Activated CD4-positive, alpha-beta T cell treated with anti-CD3 and anti-CD28 coated beads for 4 hours (primary cell): ENCODE measurements at regions not wholly inside any gene's neighbourhood (a gene's known extent, or its start where the extent isn't known, plus 50 kb on each side); places are given as distances from the start of the nearest gene placed in this dataset.

Source experiments
- DNase-seq, 2 donors: peaks; one replicate each; pipeline ENCODE4 v3.0.0-alpha.2; 2020

GRCh38 chr10:83253011-83253671, 886.2 kb upstream of the GHITM start:
- no peak for DNase-seq

- no peak for DNase-seq
Observed at GRCh38 chr10:83254698-83255097, 884.6 kb upstream of the GHITM start.

- no peak for DNase-seq
Observed at GRCh38 chr10:83262434-83262833, 876.9 kb upstream of the GHITM start.

DNA sequence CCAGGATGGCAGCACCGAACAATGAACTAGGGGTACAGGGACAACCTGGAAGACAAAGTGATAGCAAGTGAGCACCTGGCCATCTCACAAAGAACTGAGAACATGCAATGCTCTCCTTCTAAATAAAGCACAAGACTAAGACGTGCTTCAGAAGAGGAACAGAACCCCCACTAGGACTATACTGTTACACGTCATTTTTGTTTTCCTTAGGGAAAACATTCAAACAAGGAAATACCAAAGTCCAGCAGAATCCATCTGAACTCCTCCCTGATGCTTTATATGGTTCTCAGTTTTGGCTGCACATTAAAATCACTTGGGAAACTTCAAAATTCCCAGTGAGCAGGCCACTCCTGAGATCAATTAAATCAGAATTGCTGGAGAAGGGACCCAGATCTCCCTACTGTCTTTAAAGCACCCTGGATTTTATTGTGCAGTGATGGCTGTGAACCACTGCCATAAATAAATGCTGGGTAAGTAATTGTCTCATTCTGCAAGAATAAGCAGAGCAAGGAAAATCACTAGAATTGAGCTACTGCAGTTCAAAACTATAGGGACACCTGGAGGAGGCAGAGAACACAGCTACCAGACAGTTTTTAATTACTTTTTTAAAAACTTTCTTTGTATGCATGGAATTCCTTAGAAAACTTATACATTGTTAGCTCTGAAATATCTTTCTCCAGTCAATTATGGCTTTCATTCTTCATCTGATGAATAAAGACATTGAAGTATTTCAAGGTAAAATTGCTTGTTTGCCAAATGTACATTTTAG, 866.5 kb upstream of the GHITM start:
- DNase-seq, result no peak

DNA sequence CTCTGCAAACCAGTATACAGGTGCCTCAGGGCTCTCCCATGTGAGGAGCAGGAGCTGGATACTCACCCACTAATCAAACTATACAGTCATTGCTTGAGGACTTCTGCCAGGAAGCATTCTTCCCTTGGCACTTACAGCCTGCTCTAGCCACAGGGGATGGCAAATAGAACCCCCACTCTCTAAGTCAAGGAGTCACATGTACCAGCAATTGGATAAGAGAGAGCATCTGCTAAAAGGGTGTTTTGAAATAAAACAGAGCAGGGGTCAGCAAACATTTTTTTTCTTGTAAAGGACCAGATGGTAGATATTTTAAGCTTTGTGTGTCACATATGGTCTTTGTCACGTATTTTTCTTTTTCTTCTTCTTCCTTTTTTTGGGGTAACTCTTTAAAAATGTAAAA, 865.2 kb upstream of the GHITM start:
- no peak for DNase-seq

DNA sequence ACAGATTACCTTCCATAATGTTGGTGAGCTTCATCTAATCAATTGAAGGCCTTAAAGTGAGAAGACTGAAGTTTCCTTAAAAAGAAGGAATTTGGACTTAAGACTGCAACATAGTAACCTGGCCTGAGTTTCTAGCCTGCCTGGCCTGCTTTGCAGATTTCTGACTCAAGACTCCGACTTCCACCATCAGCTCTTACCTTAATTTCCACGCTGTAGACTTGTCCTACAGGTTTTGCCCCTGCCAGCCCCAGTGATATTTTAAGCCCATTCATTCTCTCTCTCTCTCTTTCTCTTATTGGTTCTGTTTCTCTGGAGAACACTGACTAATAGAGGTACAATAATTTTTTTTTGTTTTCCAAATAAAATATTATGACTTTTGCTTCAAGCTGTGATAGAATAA, 862.3 kb upstream of the GHITM start:
- no peak for DNase-seq

- DNase-seq, result no peak
Observed at GRCh38 chr10:83283151-83283550, 856.2 kb upstream of the GHITM start.

- DNase-seq, result no peak
Observed at GRCh38 chr10:83287374-83287773, 851.9 kb upstream of the GHITM start.

DNA sequence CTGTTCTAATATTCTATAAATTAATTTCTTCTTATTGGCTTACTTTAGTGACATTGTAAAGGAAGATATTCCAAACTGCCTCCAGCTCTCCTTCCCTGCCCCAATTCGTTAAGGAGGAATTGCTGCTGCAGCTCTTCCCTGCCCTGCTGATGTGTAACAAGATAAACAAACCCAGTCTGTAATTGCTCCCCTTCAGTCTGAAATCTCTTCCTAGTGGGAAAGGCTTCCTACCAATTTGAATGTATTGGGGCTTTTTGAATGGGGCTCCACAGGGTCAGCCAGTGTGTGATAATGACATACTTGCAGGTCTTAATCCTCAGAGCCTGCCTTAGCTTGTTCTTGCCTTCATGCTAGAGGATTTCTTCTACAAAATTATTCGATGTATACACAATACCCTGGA, 849.9 kb upstream of the GHITM start:
- DNase-seq, result no peak

GRCh38 chr10:83289948-83290347, 849.4 kb upstream of the GHITM start:
- no peak for DNase-seq

GRCh38 chr10:83301732-83302131, 837.6 kb upstream of the GHITM start:
- no peak for DNase-seq

GRCh38 chr10:83302623-83303022, 836.7 kb upstream of the GHITM start:
- DNase-seq, result no peak

- no peak for DNase-seq
Observed at GRCh38 chr10:83310688-83311087, 828.6 kb upstream of the GHITM start.

- no peak for DNase-seq
Observed at GRCh38 chr10:83312570-83312969, 826.7 kb upstream of the GHITM start.

DNA sequence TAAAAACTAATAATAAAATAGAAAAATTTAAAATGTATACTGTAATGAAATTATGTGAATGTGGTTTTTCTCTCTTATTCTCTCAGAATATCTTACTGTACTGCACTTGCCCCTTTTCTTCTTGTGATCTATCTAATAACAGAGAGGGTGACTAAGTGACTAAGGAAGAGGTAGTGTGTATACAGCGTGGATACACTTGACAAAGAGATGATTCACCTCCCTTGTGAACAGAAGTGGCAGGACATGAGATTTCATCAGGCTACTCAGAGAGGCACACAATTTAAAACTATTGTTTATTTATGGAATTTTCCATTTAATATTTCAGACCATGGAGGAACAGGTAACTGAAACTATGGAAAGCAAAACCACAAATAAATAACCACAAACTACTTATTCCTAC, 806.6 kb upstream of the GHITM start:
- no peak for DNase-seq

- DNase-seq, result no peak
Observed at GRCh38 chr10:83333566-83333965, 805.7 kb upstream of the GHITM start.

DNA sequence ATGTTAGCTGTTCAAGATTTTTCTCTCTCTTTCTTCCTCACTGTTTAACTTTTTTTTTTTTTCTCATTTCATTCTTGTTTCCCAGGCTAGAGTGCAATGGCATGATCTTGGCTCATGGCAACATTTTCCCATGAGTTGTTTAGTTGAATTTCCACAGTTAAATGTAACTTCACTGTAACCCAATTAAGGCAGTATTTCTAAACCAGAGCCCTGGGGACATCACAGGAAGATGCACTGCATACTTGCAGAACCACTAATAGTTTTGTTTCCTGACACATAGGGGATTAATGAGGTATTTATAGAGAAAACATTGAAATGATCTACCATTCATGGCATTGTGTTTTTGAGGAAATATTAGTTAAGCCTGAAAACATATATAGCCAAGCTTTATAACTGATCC, 795.6 kb upstream of the GHITM start:
- DNase-seq, result no peak

GRCh38 chr10:83346266-83346910, 792.9 kb upstream of the GHITM start:
- no peak for DNase-seq

- no peak for DNase-seq
Observed at GRCh38 chr10:83352588-83352987, 786.7 kb upstream of the GHITM start.

- DNase-seq, result no peak
Observed at GRCh38 chr10:83354456-83354855, 784.9 kb upstream of the GHITM start.

- DNase-seq, result no peak
Observed at GRCh38 chr10:83357004-83357403, 782.3 kb upstream of the GHITM start.

- no peak for DNase-seq
Observed at GRCh38 chr10:83357627-83358026, 781.7 kb upstream of the GHITM start.

DNA sequence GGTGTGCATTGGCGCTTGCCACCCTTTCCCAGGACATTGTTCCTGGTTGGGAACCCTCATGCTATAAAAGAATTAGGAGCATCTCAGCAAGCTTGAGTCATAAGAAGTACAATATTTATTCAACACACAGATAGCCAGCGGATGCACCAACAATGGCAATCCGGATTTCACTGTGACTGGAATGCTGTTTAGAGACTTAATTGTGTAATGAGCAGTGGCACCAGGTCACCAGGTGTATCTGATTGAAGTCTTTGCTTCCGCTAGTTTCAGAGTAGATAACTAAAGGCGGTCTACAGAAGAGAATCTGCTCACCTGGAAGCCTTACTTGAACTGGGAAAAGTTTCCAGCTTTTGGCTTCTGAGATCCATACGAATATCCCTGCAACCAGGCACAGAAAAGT, 772.3 kb upstream of the GHITM start:
- DNase-seq, result no peak
